GM19193 (cell line): ENCODE measurements at regions not wholly inside any gene's neighbourhood (a gene's known extent, or its start where the extent isn't known, plus 50 kb on each side); places are given as distances from the start of the nearest gene placed in this dataset.

ENCODE experiments used
- POLR2A ChIP-seq: IDR thresholded peaks from 4 replicates; pipeline ENCODE4 v1.6.1; 2011; ENCODE audit not compliant: insufficient read depth, insufficient read length; ENCODE audit errors: extremely low read depth

DNA sequence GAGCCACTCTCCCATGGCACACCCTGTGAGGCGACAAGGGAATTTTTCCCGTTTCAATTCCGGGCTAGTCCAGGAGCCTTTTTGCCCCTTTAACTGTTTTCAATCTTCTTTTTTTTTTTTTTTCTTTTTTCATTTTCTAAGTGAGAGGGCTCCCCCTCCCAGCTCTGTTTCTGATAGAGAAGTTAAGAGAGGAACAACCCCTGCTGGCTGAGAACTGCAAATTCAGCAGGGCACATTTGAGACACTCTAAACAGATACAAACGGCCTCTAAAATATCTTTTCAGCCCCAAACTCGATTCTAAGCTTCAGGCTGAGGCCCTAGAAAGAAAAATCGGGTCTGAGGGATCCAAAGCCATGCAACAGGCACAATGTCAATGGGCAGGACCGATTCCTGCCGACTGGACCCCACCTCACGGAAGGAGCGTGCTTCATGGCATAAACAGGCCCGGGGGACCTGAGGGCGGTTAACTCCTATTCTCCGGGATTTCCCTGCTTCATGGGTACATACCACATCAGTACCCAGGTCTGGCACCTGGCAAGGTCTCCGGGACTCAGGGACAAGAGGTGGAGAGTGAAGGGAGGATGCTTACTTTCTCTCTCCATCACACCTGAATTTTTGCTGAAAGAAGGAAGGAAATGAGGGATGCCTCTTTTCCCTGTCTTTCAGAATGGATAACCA lies 627.5 kb downstream of the BUD13 start:
- TF ChIP-seq POLR2A = no peak

DNA sequence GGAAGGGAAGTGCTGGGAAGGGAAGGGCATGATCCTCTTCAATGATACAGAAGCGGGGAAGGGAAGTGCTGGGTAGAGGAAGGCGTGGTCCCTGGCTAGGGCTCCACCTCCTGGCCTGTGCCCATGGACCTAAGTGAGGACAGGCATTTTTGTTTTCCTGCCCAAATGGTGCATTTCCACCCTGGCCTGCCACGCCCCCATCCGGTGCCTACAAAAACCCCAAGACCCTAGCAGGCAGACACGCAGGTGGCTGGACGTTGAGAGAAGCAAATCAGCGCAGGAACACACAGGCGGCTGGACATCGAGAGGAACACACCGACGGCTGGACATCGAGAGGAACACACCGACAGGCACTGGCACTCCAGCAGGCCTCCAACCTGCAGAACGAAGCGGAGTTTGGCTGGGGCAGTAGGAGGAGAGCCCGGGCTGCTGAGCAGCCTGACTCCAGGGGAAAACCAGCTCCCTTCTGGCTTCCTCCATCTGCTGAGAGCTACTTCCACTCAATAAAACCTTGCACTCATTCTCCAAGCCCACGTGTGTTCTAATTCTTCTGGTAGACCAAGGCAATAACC lies 628.3 kb downstream of the BUD13 start:
- no peak for TF ChIP-seq POLR2A

DNA sequence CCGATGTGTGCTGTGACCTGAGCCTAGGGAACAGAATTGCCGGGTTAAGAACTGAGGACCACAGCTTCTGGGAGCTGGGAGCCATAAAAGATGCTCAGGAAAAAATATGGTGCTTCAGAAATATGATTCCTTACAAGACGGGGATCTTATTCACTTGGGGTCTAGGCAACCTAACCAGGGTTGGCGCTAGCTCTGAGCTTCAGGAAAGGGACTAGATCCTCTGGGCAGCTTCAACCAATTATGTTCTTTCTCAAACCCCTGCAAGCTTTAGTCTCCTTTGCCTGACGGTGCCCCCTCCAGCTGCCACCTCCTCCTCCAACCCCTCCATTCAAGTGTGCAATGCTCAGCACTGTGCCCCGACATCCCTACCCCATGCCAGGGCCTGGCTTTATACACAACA lies 634.1 kb upstream of the CADM1 start:
- no peak for TF ChIP-seq POLR2A

DNA sequence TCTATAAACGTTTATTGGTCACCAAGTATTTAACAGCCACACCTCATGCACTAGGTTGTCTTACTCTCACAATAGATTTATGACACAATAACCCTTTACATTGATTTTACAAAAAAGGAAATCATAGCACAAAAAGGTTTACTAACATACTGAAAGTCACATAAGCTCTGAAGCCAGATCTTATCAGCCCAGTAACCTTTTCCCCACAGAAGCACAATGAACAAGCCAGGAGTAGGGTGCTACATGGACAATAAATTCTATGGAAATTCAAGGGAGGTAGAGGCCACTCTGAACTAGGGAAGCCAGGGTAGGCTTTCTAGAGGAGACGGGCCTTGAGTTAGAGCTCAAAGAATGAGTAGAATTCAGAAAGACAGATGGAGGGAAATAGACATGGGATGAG lies 633.5 kb upstream of the CADM1 start:
- TF ChIP-seq POLR2A = no peak

DNA sequence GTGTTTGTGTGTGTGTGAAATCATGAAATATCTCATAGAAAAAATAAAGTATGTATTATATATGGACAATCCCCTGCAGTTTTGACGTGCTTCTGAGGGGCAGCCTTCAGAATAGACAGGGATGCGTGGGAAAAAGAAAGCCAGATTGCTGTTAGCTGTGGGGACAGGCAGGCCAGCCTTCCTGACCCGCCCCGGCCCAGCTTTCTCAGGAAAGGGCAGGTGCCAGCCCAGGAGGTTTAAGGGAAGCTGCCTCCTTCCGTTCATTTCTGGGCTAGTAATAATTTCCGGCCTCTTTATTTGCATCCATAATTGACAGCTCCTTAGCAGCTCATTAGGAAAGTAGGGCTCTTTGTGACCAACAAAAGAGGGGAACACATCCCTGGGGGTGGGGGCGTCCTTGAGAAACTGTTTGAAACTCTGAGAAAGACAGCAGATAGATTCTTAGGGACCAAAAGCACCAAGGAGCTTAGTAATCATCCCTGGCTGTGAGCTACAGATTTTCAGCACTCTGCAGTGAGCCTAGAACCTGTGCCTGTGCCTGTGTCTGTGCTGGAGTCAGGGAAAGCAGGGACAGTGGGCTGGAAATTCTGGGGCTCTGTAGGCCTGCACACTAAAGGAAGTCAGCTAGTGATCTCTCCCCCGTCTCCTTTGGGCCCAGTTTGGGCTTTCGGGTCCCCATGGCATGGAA lies 632.9 kb upstream of the CADM1 start:
- no peak for TF ChIP-seq POLR2A

DNA sequence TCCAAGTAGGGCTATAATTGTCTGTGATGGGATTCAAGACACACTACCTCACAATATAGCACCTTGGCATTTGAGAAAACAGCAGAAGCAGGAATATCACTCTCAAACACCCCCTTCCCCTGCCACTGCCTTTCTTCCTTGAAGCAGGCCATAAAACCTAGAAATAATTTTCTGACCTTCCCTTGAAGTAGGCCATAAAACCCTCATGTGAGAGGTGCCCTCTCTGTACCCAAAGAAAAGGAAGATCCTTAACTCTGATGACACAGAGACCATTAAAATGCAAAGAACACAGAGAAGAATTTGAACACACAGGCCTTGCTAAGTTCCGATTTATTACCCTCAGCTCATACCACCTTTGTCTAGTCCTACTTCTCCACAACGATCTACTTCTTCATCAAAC lies 631.7 kb upstream of the CADM1 start:
- TF ChIP-seq POLR2A = no peak

DNA sequence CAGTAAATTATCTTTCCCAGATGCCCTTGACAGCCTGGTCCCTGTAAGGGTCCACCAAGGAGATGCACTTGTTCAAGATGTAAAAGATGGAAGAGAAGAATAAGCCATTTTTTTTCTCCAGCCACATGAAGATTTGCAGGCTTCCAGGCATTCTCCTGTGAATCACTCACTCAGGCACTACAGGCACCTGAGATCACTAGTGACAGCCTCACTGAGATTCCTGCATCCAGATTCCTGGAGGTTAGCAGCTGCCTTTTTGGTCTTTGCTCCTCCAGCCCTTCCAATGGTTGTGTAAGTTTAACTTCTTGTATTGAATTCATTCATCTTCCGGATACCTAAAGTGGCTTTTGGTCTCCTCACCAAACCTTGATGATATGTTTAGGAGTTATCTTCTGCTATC lies 630.2 kb upstream of the CADM1 start:
- no peak for TF ChIP-seq POLR2A

DNA sequence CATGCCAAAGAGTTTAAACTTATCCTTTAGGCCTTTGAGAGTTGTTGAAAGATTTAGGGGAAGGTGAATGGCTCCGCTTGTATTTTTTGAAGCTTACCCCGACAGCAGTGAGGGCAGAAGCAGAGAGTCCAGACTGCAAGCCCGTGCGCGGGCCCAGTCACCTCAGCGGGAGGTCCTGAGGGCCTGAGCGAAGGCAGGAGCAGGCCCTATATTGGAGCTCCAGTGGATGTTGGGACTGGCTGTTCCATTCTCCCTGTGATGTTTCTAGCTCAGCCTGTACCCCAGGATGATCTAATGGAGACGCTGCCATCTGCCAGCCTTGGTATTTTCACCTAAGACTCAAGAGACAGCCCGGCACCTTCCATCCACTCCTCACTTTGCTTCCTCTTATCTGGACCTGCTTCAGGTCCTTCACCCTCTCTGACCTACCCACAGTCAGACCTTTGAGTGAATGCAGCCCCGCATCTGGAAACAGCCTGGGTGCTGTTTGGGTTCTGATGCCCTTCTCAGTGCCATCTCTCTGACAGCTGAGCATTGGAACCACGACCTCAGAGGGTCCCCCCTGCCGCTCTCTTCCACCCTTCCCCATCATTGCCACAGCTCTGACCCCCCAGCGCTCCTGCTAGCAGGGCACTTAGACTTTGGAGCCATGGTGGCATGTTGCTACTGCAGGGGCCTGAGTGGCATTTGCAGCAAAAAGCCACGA lies 628.2 kb upstream of the CADM1 start:
- TF ChIP-seq POLR2A = no peak

DNA sequence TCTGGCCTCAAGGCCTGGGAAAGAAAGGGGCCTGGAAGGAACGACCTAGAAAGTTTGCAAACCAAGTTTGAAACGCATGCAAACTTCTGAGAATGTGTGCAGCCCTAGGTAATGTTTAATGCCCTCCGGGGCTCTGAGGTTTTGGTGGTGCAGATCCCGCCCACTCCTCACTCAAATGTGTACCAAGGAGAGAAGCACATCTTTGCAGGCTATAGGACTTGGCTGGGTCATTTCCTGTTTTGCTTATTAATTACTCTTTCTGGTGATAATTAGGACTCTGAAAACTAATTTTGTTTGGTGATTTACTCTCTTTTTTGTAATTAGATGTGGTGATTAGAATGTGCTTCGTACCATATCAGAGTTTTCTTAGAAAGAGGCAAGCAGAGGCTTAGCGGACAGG lies 625.9 kb upstream of the CADM1 start:
- no peak for TF ChIP-seq POLR2A

DNA sequence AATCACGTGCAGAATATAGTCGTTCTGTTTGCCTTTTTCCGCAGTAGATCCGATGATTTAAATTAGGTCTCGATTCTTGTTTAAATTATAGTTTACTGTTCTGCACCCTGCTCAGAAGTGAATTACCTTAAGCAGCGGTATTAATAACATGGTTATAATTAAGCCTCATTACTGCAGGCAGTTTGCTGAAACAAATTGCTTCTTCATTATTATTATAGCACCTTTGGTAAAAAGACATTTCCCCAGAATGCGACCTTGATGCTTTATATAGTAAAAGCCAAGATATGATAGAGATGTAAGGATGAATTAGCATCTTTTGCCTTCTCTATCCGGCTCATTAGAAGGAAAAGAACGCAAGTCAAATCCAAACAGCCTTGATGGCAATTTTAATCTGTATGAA lies 625.2 kb upstream of the CADM1 start:
- TF ChIP-seq POLR2A = no peak

DNA sequence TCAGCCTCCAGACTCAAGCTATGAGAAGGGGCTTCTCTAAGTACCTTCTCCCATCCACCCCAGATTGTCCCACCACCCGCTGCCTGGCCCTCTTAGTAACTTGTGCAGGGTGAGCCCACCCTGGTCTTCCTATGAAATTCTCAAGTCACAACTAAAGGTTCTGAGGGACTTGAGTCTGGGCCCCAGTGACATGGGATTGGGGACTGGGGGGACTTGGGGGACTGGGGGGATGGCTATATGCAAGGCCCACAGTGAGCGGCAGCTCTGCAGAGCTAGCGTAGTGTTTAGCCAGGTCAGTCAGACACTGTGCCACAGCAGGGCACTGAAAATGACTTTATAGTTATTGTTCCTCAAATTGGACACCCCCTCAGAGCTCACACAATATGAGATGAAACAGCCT lies 622.3 kb upstream of the CADM1 start:
- no peak for TF ChIP-seq POLR2A

DNA sequence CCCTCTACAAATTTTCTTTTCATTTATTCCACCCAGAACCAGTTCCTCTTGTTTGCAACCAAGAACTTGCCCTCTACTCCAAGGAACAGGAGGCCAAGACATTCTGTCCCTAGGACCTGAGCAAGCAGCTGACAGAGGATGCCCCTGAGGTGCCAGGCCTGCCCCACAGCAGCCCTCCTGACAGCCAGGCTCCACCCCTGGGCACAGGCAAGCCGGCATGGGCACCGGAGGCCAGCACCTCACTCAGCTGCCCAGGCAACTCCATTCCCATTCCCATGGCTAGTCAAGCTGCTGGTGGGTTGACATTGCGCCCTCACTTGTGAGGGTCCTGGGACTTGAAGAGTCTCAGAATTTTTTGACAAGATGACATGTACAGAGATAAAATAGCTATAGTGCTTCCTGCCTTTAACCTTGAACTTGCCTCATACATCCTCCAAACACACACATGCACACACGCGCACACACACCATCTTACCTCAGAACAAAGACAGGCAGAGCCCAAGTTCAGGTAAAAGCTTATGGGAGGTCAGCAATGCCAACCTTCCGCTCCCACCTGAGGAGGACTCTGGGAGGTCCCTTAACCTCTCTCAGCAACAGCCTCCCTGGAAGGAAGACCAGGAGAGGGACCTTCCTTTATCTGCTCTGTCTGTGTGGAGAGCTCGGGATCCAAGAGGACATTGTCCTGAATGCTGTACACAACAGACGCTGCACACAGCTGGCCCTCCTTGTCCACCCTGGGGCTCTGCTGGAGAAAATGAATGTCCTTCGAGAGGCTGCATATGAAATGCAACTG lies 620.9 kb upstream of the CADM1 start:
- TF ChIP-seq POLR2A = no peak

DNA sequence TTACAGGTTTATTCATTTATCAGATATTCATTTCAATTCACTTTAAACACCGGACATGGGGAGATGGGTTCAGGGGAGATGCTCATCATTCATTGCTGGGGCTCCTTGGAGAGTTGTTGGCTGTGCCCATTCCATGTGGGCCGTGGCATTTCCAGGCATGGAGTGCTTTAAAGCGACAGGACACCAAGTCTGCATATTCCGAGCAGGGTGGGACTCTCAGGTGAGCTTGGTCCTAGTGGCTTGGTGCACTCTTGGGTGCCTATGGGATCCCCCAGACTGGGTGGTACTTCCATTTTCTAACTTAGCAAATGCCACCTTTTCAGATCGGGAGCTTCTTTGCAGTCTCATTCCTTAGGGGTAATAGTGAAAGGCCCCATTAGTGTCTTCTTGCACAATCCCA lies 619.5 kb upstream of the CADM1 start:
- TF ChIP-seq POLR2A = no peak

DNA sequence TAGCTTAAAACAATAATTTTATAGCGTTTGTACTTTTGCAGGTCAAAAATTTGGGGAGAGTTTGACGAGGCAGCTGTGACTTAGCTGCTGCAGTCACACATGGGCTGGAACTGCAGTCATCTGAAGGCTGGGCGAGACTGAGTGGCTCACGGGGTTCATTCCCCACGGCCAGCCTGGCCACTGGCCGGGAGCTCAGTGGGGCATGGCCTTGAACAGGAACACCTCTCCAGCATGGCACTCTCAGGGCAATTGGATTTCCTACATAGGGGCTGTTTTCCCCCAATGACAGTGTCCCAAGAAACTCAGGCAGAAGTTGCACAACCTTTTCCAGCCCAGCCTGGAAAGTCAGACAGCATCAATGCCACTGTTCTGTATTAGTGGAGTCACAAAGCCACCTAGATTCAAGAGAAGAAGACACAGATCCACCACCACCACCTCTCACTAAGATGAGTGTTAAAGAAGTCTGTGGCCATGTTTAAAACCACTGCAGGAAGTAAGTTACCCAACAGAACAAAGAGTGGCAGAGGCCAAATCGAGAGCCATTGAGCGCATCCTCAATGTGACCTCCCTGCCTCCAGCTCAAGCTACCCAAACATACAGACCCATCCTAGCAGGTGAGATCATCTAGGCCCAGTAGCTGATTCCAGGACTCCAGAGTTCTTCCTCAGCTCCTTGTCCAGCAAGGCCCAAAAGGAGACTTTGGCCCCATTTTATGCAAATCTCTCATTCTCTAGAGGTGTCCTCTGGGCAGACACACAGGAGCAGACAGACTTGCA lies 618.7 kb upstream of the CADM1 start:
- no peak for TF ChIP-seq POLR2A
